H9 (cell line): ENCODE measurements at regions not wholly inside any gene's neighbourhood (a gene's known extent, or its start where the extent isn't known, plus 50 kb on each side); places are given as distances from the start of the nearest gene placed in this dataset.

Experiments
- DNase-seq: peaks from one replicate; pipeline ENCODE4 v3.0.0-alpha.2; 2017
- H2AFZ ChIP-seq: one replicate; pipeline ENCODE4 v1.6.1; 2013; ENCODE audit warnings: mild to moderate bottlenecking, low read length, control low read depth, moderate library complexity
- H2AK5ac ChIP-seq: 2 replicates; pipeline ENCODE4 v1.6.1; 2013; ENCODE audit warnings: low read length, control low read depth, mixed read lengths; ENCODE audit not compliant: insufficient read length
- H2BK120ac ChIP-seq: one replicate; pipeline ENCODE4 v1.6.1; 2013; ENCODE audit warnings: low read depth, mild to moderate bottlenecking, low read length, control low read depth, inconsistent platforms; ENCODE audit not compliant: poor library complexity, severe bottlenecking
- H2BK12ac ChIP-seq: 2 replicates; pipeline ENCODE4 v1.6.1; 2013; ENCODE audit warnings: low read length, control low read depth, mixed read lengths, low read depth; ENCODE audit not compliant: insufficient read length
- H2BK15ac ChIP-seq: 2 replicates; pipeline ENCODE4 v1.6.1; 2013; ENCODE audit warnings: low read depth, low read length, control low read depth
- H2BK20ac ChIP-seq: one replicate; pipeline ENCODE4 v1.6.1; 2013; ENCODE audit warnings: low read depth, mild to moderate bottlenecking, low read length, control low read depth, inconsistent platforms; ENCODE audit not compliant: poor library complexity, severe bottlenecking
- H2BK5ac ChIP-seq: 2 replicates; pipeline ENCODE4 v1.6.1; 2013; ENCODE audit warnings: low read length, control low read depth, mixed read lengths; ENCODE audit not compliant: insufficient read length
- H3K14ac ChIP-seq: 2 replicates; pipeline ENCODE4 v1.6.1; 2013; ENCODE audit warnings: low read length, control low read depth; ENCODE audit not compliant: insufficient read depth
- H3K18ac ChIP-seq: 2 replicates; pipeline ENCODE4 v1.6.1; 2013; ENCODE audit warnings: low read depth, mild to moderate bottlenecking, mixed read lengths, low read length, control low read depth; ENCODE audit not compliant: insufficient read length
- H3K23ac ChIP-seq: 2 replicates; pipeline ENCODE4 v1.6.1; 2013; ENCODE audit warnings: low read length, control low read depth, mixed read lengths, low read depth; ENCODE audit not compliant: insufficient read length
- H3K23me2 ChIP-seq: 2 replicates; pipeline ENCODE4 v1.6.1; 2013; ENCODE audit warnings: low read depth, mild to moderate bottlenecking, mixed read lengths, low read length, control low read depth; ENCODE audit not compliant: insufficient read length, poor library complexity, severe bottlenecking
- H3K27ac ChIP-seq: 2 replicates; pipeline ENCODE4 v1.5.1; 2013; ENCODE audit warnings: low read length, control low read depth, mixed read lengths, low read depth; ENCODE audit not compliant: insufficient read length
- H3K27me3 ChIP-seq: 2 replicates; pipeline ENCODE4 v1.6.1; 2013; ENCODE audit warnings: low read length, control low read depth, inconsistent platforms; ENCODE audit not compliant: insufficient read depth
- H3K4ac ChIP-seq: 2 replicates; pipeline ENCODE4 v1.6.1; 2013; ENCODE audit warnings: low read depth, mild to moderate bottlenecking, control low read depth, inconsistent platforms, low read length, moderate library complexity
- H3K4me1 ChIP-seq: 2 replicates; pipeline ENCODE4 v1.6.1; 2013; ENCODE audit warnings: low read length, control low read depth, inconsistent platforms; ENCODE audit not compliant: insufficient read depth
- H3K4me2 ChIP-seq: 2 replicates; pipeline ENCODE4 v1.6.1; 2013; ENCODE audit warnings: low read length, control low read depth, mixed read lengths; ENCODE audit not compliant: insufficient read length, insufficient read depth
- H3K56ac ChIP-seq: 2 replicates; pipeline ENCODE4 v1.6.1; 2013; ENCODE audit warnings: low read depth, mild to moderate bottlenecking, mixed read lengths, low read length, control low read depth; ENCODE audit not compliant: insufficient read length
- H3K79me1 ChIP-seq: 2 replicates; pipeline ENCODE4 v1.6.1; 2013; ENCODE audit warnings: low read depth, mild to moderate bottlenecking, moderate library complexity, low read length, control low read depth, inconsistent platforms; ENCODE audit not compliant: insufficient read depth, poor library complexity, severe bottlenecking
- H3K79me2 ChIP-seq: 2 replicates; pipeline ENCODE4 v1.6.1; 2013; ENCODE audit warnings: low read length, control low read depth, inconsistent platforms; ENCODE audit not compliant: insufficient read depth
- H3K9ac ChIP-seq: 2 replicates; pipeline ENCODE4 v1.6.1; 2013; ENCODE audit warnings: low read length, control low read depth, mixed read lengths; ENCODE audit not compliant: insufficient read length; ENCODE audit errors: extremely low read depth
- H3K9me3 ChIP-seq: one replicate; pipeline ENCODE4 v1.6.1; 2013; ENCODE audit warnings: low read depth, low read length, inconsistent platforms; ENCODE audit not compliant: control insufficient read depth
- H3T11ph ChIP-seq: one replicate; pipeline ENCODE4 v1.6.1; 2013; ENCODE audit warnings: mild to moderate bottlenecking, low read length, control low read depth, inconsistent platforms
- H4K20me1 ChIP-seq: one replicate; pipeline ENCODE4 v1.6.1; 2013; ENCODE audit not compliant: control insufficient read depth, insufficient read length, insufficient read depth
- H4K5ac ChIP-seq: 2 replicates; pipeline ENCODE4 v1.6.1; 2013; ENCODE audit warnings: low read depth, mild to moderate bottlenecking, mixed read lengths, low read length, control low read depth; ENCODE audit not compliant: insufficient read length
- H4K8ac ChIP-seq: replicated peaks from 2 replicates; pipeline ENCODE4 v1.6.1; 2013; ENCODE audit warnings: low read length, control low read depth, mixed read lengths, low read depth; ENCODE audit not compliant: insufficient read length
- H4K91ac ChIP-seq: 2 replicates; pipeline ENCODE4 v1.6.1; 2013; ENCODE audit warnings: low read depth, mild to moderate bottlenecking, moderate library complexity, mixed read lengths, low read length, control low read depth; ENCODE audit not compliant: insufficient read length
- H3K27ac Mint-ChIP-seq, 3 experiments: 2 replicates in 2 of 3; 3 replicates in 1 of 3; pipeline ENCODE4 v1.8.0; 2020 to 2021; ENCODE audit warnings: mixed read lengths in 3 of 3, mild to moderate bottlenecking in 1 of 3, moderate library complexity in 1 of 3
- H3K27me3 Mint-ChIP-seq: 2 replicates; pipeline ENCODE4 v1.8.0; 2021; ENCODE audit warnings: low read depth, mild to moderate bottlenecking, moderate library complexity, mixed read lengths
- H3K36me3 Mint-ChIP-seq, 3 experiments: 2 replicates in 2 of 3; 3 replicates in 1 of 3; pipeline ENCODE4 v1.8.0; 2020 to 2021; ENCODE audit warnings: low read depth in 3 of 3, mixed read lengths in 3 of 3; ENCODE audit not compliant: insufficient read depth in 1 of 3
- H3K4me1 Mint-ChIP-seq, 2 experiments: 2 replicates each; pipeline ENCODE4 v1.8.0; 2020; ENCODE audit warnings: mixed read lengths in 2 of 2
- H3K4me3 Mint-ChIP-seq, 2 experiments: 2 replicates in 1 of 2; 3 replicates in 1 of 2; pipeline ENCODE4 v1.8.0; 2020 to 2021; ENCODE audit warnings: mild to moderate bottlenecking in 2 of 2, mixed read lengths in 2 of 2, moderate library complexity in 1 of 2
- H3K9me3 Mint-ChIP-seq, 2 experiments: 2 replicates in 1 of 2; 3 replicates in 1 of 2; pipeline ENCODE4 v1.8.0; 2020; ENCODE audit warnings: mild to moderate bottlenecking in 2 of 2, mixed read lengths in 2 of 2, moderate library complexity in 1 of 2
- WGBS: extraction: QIAGEN DNeasy Blood & Tissue Kit; methylation state at CpG from one replicate; pipeline ENCODE4 v1.1.7; 2013; ENCODE audit warnings: missing lambda C conversion rate, low lambda C conversion rate, mixed read lengths; ENCODE audit not compliant: insufficient read length; ENCODE audit errors: extremely low coverage; 5-methylcytosine and 5-hydroxymethylcytosine counted together
- TF ChIP-seq, protein P1 (sequence below): fragments of 200-600 bp; sonication (generic); conservative IDR thresholded peaks from 3 replicates; pipeline ENCODE4 v1.8.0; 2021; ENCODE audit warnings: antibody characterized with exemption, mild to moderate bottlenecking

DNA sequence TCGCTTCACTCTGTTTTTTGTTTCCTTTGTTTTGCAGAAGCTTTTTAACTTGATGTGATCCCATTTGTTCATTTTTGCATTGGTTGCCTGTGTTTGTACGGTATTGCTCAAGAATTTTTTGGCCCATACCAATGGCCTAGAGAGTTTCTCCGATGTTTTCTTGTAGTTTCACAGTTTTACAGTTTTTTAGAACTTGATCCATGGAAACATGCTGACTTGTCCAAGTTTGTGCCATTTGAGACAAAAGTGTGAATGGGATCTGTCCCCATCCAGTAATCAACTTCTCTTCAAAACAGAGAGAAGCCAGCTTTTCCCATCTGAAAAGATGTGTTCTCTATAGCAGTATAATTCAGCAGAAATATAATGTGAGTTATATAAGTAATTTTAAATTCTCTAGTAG, 266.5 kb upstream of the LRTM1 start:
- Histone ChIP-seq H3K4ac (no peak overlapping the region), H2AK5ac (no peak overlapping the region), H3K23ac (no peak overlapping the region), H3K4me1 (no peaks in the 10 kb centered on the region), H2BK120ac (no peak overlapping the region), H2BK5ac (no peak overlapping the region), H3K27me3 (no peaks in the 10 kb centered on the region), H3K27ac (no peak overlapping the region), H3K23me2 (no peaks in the 10 kb centered on the region), H2BK15ac (no peak overlapping the region), H3K18ac (no peak overlapping the region), H3T11ph (no peak overlapping the region), H4K5ac (no peak overlapping the region), H3K9me3 (no peaks in the 10 kb centered on the region), H4K8ac (no peak overlapping the region), H3K4me2 (no peak overlapping the region), H2BK12ac (no peak overlapping the region), H3K79me2 (no peaks in the 10 kb centered on the region), H4K20me1 (no peaks in the 10 kb centered on the region), H4K91ac (no peak overlapping the region), H2AFZ (no peak overlapping the region), H3K14ac (no peak overlapping the region), H2BK20ac (no peak overlapping the region), H3K79me1 (no peaks in the 10 kb centered on the region), H3K56ac (no peak overlapping the region), H3K9ac (no peak overlapping the region)
- Mint-ChIP-seq H3K27me3 (peaks cover 1% of the 10 kb centered on the region; the same call in 1 of the 2 replicates), H3K27ac (no peak overlapping the region), H3K4me1 (peaks cover 12 to 13% of the 10 kb centered on the region in 2 experiments), H3K4me3 (no peak overlapping the region), H3K36me3 (no peaks in the 10 kb centered on the region), H3K9me3 (no peaks in the 10 kb centered on the region)
- DNase-seq, result no peak
- TF ChIP-seq, protein P1, sequence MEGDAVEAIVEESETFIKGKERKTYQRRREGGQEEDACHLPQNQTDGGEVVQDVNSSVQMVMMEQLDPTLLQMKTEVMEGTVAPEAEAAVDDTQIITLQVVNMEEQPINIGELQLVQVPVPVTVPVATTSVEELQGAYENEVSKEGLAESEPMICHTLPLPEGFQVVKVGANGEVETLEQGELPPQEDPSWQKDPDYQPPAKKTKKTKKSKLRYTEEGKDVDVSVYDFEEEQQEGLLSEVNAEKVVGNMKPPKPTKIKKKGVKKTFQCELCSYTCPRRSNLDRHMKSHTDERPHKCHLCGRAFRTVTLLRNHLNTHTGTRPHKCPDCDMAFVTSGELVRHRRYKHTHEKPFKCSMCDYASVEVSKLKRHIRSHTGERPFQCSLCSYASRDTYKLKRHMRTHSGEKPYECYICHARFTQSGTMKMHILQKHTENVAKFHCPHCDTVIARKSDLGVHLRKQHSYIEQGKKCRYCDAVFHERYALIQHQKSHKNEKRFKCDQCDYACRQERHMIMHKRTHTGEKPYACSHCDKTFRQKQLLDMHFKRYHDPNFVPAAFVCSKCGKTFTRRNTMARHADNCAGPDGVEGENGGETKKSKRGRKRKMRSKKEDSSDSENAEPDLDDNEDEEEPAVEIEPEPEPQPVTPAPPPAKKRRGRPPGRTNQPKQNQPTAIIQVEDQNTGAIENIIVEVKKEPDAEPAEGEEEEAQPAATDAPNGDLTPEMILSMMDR, result no peak
- WGBS, result no CpG with 5 or more reads among the region's 3 CpGs
